Caco-2 (cell line): ENCODE measurements at regions not wholly inside any gene's neighbourhood (a gene's known extent, or its start where the extent isn't known, plus 50 kb on each side); places are given as distances from the start of the nearest gene placed in this dataset.

Source experiments
- BruUV-seq: library from RNA; stranded (reverse); fragments of 400-500 nt; replicated peaks from 2 replicates; lab custom pipeline; 2021; lab: Mats Ljungman, UMichigan
- CTCF ChIA-PET: fragments of 300-600 bp; sonication (Branson Sonifier 250); formaldehyde crosslinking; loops from one replicate; lab custom pipeline; 2022; ENCODE audit warnings: antibody characterized with exemption; lab: Charles Lee
- POLR2A ChIA-PET: fragments of 300-600 bp; sonication (Branson Sonifier 250); formaldehyde crosslinking; loops from one replicate; lab custom pipeline; 2022; ENCODE audit warnings: antibody characterized with exemption; lab: Charles Lee
- DNase-seq, 2 experiments: peaks; one replicate each; pipeline versions ENCODE4 v3.0.0 to v3.0.0-alpha.2; 2020 to 2022
- H3K27me3 ChIP-seq: replicated peaks from 2 replicates; pipeline ENCODE4 v1.6.0; 2011; ENCODE audit warnings: low read length; ENCODE audit not compliant: control insufficient read depth, insufficient read depth
- H3K36me3 ChIP-seq: 2 replicates; pipeline ENCODE4 v1.5.1; 2011; ENCODE audit warnings: low read length; ENCODE audit not compliant: control insufficient read depth, insufficient read depth
- H3K4me1 ChIP-seq: fragments of 250-450 bp; sonication (Bioruptor Pico); 2 replicates; pipeline ENCODE4 v1.5.1; 2020; ENCODE audit warnings: mild to moderate bottlenecking
- H3K4me3 ChIP-seq: 2 replicates; pipeline ENCODE4 v1.5.1; 2011; ENCODE audit warnings: low read depth, mild to moderate bottlenecking, control low read depth, low read length
- H3K9me3 ChIP-seq: fragments of 250-450 bp; sonication (Bioruptor Pico); 2 replicates; pipeline ENCODE4 v1.5.1; 2020; ENCODE audit warnings: mild to moderate bottlenecking, moderate library complexity
- H3K27ac Mint-ChIP-seq: one replicate; pipeline ENCODE4 v1.8.0; 2022; ENCODE audit warnings: mixed read lengths; ENCODE audit not compliant: unreplicated experiment
- H3K27me3 Mint-ChIP-seq: one replicate; pipeline ENCODE4 v1.8.0; 2022; ENCODE audit warnings: mixed read lengths; ENCODE audit not compliant: insufficient read depth, unreplicated experiment
- H3K36me3 Mint-ChIP-seq: one replicate; pipeline ENCODE4 v1.8.0; 2022; ENCODE audit warnings: mild to moderate bottlenecking, mixed read lengths; ENCODE audit not compliant: insufficient read depth, unreplicated experiment
- H3K4me1 Mint-ChIP-seq: one replicate; pipeline ENCODE4 v1.8.0; 2022; ENCODE audit warnings: low read depth, mixed read lengths; ENCODE audit not compliant: unreplicated experiment
- H3K4me3 Mint-ChIP-seq: one replicate; pipeline ENCODE4 v1.8.0; 2022; ENCODE audit warnings: mild to moderate bottlenecking, moderate library complexity, mixed read lengths; ENCODE audit not compliant: unreplicated experiment
- H3K9me3 Mint-ChIP-seq: one replicate; pipeline ENCODE4 v1.8.0; 2022; ENCODE audit warnings: mixed read lengths; ENCODE audit not compliant: unreplicated experiment
- CTCF ChIP-seq, 2 experiments: fragments of 200-600 bp in 1 of 2; IDR thresholded peaks; 1 replicate in 1 of 2; 2 replicates in 1 of 2; pipeline versions ENCODE4 v1.5.1 to v1.8.0; 2011 to 2022; ENCODE audit warnings: antibody characterized with exemption in 1 of 2, control low read depth in 1 of 2, inconsistent platforms in 1 of 2, low read depth in 1 of 2, low read length in 1 of 2, mild to moderate bottlenecking in 1 of 2, moderate library complexity in 1 of 2; ENCODE audit not compliant: insufficient read depth in 1 of 2, severe bottlenecking in 1 of 2, unreplicated experiment in 1 of 2
- intact Hi-C: fragments of 100-400 bp; cut with micrococcal nuclease; formaldehyde crosslinking; loops from one replicate; pipeline ENCODE4 v1.10.0; 2022; ENCODE audit not compliant: unreplicated experiment

GRCh38 chr4:141462361-141462760 is 174.0 kb upstream of the IL15 start:
- Mint-ChIP-seq H3K27me3 (peaks cover 2% of the 10 kb centered on the region), H3K27ac (no peak overlapping the region), H3K4me1 (no peaks in the 10 kb centered on the region), H3K9me3 (no peaks in the 10 kb centered on the region), H3K4me3 (no peak overlapping the region), H3K36me3 (no peaks in the 10 kb centered on the region)
- Histone ChIP-seq H3K36me3 (no peaks in the 10 kb centered on the region), H3K4me3 (no peak overlapping the region), H3K4me1 (no peaks in the 10 kb centered on the region), H3K9me3 (no peaks in the 10 kb centered on the region), H3K27me3 (no peaks in the 10 kb centered on the region)
- ChIA-PET CTCF (no interaction called here), POLR2A (no interaction called here)
- intact Hi-C loops = no loop called here
- no peak for TF ChIP-seq CTCF (IDR thresholded peaks at IDR 0.05; ENCODE audit: insufficient read depth in 1 of 2, low read depth in 1 of 2, low read length in 1 of 2, severe bottlenecking in 1 of 2, unreplicated experiment in 1 of 2)
- no TSS peak for BruUV-seq
- no peak for DNase-seq

- ChIA-PET POLR2A (no interaction called here), CTCF (no interaction called here)
- no peaks in the 10 kb centered on the region for H3K9me3 ChIP-seq
- no peaks in the 10 kb centered on the region for H3K36me3 ChIP-seq
- no peak for DNase-seq
- Mint-ChIP-seq H3K27me3 (peaks cover 2% of the 10 kb centered on the region), H3K27ac (no peak overlapping the region), H3K9me3 (no peaks in the 10 kb centered on the region), H3K36me3 (no peaks in the 10 kb centered on the region), H3K4me3 (no peak overlapping the region), H3K4me1 (no peaks in the 10 kb centered on the region)
- intact Hi-C loops = no loop called here
- no TSS peak for BruUV-seq
- no peaks in the 10 kb centered on the region for H3K27me3 ChIP-seq
- no peak overlapping the region for H3K4me3 ChIP-seq
- no peak for TF ChIP-seq CTCF (IDR thresholded peaks at IDR 0.05; ENCODE audit: insufficient read depth in 1 of 2, low read depth in 1 of 2, low read length in 1 of 2, severe bottlenecking in 1 of 2, unreplicated experiment in 1 of 2)
- no peaks in the 10 kb centered on the region for H3K4me1 ChIP-seq
Observed at GRCh38 chr4:141463678-141464077, 172.7 kb upstream of the IL15 start.

DNA sequence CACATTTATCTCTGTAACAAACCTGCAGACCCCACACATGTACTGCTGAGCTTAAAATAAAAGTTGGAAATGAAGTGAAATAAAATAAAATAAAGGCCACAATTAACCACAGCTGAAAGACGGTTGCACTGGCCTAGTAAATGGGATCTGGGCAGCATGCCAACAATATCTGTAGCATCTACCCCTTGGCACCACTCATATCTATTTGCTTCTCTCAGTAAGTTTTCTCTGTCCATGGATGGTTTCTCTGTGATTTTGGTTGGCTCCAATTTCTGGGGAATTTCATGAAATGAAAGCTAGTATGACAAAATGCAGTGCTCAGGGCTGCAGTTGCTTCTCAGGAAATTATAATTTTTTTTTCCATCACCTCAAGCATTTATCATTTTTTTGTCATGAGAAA is 172.0 kb upstream of the IL15 start:
- BruUV-seq = no TSS peak
- no peaks in the 10 kb centered on the region for H3K36me3 ChIP-seq
- H3K36me3 Mint-ChIP-seq = no peaks in the 10 kb centered on the region
- no peaks in the 10 kb centered on the region for H3K9me3 ChIP-seq
- DNase-seq = no peak
- H3K4me3 Mint-ChIP-seq = no peak overlapping the region
- ChIA-PET CTCF (no interaction called here), POLR2A (no interaction called here)
- H3K4me1 Mint-ChIP-seq = no peaks in the 10 kb centered on the region
- no peak overlapping the region for H3K27ac Mint-ChIP-seq
- no peaks in the 10 kb centered on the region for H3K4me1 ChIP-seq
- TF ChIP-seq CTCF (IDR thresholded peaks at IDR 0.05; ENCODE audit: insufficient read depth in 1 of 2, low read depth in 1 of 2, low read length in 1 of 2, severe bottlenecking in 1 of 2, unreplicated experiment in 1 of 2) = no peak
- H3K27me3 ChIP-seq = no peaks in the 10 kb centered on the region
- intact Hi-C loops = no loop called here
- no peak overlapping the region for H3K4me3 ChIP-seq
- no peaks in the 10 kb centered on the region for H3K9me3 Mint-ChIP-seq
- peaks cover 2% of the 10 kb centered on the region for H3K27me3 Mint-ChIP-seq
